NB4 (cell line): ENCODE measurements at regions not wholly inside any gene's neighbourhood (a gene's known extent, or its start where the extent isn't known, plus 50 kb on each side); places are given as distances from the start of the nearest gene placed in this dataset.

Experiments
- TF ChIP-seq, protein P1 (sequence below): IDR thresholded peaks from one replicate; pipeline ENCODE4 v1.5.1; 2012; ENCODE audit warnings: low read depth, low read length
- TF ChIP-seq, protein P2 (sequence below): IDR thresholded peaks from 2 replicates; pipeline ENCODE4 v1.6.1; 2011; ENCODE audit warnings: low read depth, low read length

DNA sequence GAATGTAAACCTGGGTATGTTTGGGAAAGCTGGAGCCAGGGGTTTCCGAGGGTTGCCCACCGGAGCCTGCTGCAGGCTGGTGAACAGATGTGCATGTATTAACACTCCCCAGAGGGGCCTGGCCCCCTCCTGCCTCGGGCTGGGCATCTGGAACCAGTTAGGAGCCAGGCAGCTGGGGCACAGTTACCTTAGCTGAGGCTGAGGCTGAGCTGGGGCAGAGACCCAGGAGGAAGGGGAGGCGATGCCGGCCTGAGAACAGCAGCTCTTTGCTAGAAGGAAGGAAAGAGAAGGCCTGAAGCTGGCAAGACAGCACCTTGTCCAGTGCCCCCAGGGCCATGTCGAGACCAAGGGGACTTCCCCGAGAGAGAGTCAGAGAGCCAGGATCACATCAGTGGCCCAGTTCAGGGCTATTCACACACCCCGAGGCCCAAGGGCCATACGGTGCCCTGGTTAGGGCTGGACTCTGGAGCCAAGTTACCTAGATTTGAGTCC is 65.8 kb downstream of the RMI2 start:
- TF ChIP-seq, protein P1, sequence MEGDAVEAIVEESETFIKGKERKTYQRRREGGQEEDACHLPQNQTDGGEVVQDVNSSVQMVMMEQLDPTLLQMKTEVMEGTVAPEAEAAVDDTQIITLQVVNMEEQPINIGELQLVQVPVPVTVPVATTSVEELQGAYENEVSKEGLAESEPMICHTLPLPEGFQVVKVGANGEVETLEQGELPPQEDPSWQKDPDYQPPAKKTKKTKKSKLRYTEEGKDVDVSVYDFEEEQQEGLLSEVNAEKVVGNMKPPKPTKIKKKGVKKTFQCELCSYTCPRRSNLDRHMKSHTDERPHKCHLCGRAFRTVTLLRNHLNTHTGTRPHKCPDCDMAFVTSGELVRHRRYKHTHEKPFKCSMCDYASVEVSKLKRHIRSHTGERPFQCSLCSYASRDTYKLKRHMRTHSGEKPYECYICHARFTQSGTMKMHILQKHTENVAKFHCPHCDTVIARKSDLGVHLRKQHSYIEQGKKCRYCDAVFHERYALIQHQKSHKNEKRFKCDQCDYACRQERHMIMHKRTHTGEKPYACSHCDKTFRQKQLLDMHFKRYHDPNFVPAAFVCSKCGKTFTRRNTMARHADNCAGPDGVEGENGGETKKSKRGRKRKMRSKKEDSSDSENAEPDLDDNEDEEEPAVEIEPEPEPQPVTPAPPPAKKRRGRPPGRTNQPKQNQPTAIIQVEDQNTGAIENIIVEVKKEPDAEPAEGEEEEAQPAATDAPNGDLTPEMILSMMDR: no peak
- TF ChIP-seq, protein P2, sequence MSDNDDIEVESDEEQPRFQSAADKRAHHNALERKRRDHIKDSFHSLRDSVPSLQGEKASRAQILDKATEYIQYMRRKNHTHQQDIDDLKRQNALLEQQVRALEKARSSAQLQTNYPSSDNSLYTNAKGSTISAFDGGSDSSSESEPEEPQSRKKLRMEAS: no peak
